C4-2B (cell line): ENCODE measurements at regions not wholly inside any gene's neighbourhood (a gene's known extent, or its start where the extent isn't known, plus 50 kb on each side); places are given as distances from the start of the nearest gene placed in this dataset.

Source experiments
- ZFX ChIP-seq: fragments of 450-650 bp; IDR thresholded peaks from 2 replicates; pipeline ENCODE4 v1.6.1; 2017
- TF ChIP-seq, protein P1 (sequence below): fragments of 450-650 bp; conservative IDR thresholded peaks from 2 replicates; pipeline ENCODE4 v1.5.1; 2017; ENCODE audit warnings: mild to moderate bottlenecking

DNA sequence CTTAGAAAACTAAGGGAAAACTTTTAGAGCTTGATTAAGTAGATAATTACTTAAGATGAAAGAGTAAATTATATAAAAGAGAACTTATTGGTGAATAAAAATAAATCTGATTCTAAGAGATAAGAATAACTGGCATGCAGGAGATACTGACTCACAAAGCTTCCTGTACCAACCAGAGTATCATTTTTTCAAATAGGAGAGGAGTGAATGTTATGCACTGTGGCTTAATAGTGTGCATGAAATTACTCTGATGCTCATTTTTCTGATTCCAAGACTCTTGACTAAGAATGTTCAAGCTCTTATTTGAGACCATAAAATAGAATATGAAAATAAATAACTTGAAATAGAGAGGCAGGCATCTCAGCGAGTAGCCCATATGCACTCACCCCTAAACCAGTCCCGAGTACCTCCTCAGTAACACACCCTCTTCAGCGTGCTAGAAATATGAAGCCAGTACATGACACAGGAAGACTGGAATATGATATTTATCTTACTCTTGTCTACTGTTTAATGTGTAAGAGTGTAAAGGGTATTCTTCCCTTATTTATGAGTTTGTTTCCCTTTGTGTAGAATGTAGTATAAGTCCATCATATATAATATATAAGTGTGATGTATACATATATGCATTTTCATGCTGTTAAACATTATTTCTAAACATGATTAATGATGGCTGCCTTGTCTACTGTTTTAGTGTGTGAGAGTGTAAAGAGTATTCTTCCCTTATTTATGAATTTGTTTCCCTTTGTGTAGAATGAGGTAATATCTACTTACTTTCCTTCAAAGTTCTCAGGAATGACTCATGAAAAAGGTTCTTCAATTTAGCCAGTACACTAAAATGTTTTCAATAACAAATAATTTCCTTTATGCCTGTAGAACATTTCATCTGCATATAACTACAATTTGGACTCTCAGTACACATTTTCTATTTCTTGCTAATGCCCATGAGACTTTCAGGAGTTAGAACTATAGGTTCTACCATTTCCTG, 99.2 kb upstream of the PALMD start:
- TF ChIP-seq, protein P1, sequence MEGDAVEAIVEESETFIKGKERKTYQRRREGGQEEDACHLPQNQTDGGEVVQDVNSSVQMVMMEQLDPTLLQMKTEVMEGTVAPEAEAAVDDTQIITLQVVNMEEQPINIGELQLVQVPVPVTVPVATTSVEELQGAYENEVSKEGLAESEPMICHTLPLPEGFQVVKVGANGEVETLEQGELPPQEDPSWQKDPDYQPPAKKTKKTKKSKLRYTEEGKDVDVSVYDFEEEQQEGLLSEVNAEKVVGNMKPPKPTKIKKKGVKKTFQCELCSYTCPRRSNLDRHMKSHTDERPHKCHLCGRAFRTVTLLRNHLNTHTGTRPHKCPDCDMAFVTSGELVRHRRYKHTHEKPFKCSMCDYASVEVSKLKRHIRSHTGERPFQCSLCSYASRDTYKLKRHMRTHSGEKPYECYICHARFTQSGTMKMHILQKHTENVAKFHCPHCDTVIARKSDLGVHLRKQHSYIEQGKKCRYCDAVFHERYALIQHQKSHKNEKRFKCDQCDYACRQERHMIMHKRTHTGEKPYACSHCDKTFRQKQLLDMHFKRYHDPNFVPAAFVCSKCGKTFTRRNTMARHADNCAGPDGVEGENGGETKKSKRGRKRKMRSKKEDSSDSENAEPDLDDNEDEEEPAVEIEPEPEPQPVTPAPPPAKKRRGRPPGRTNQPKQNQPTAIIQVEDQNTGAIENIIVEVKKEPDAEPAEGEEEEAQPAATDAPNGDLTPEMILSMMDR = no peak
- no peak for TF ChIP-seq ZFX
